ENCODE measurements at regions not wholly inside any gene's neighbourhood (a gene's known extent, or its start where the extent isn't known, plus 50 kb on each side); places are given as distances from the start of the nearest gene placed in this dataset.

DNA sequence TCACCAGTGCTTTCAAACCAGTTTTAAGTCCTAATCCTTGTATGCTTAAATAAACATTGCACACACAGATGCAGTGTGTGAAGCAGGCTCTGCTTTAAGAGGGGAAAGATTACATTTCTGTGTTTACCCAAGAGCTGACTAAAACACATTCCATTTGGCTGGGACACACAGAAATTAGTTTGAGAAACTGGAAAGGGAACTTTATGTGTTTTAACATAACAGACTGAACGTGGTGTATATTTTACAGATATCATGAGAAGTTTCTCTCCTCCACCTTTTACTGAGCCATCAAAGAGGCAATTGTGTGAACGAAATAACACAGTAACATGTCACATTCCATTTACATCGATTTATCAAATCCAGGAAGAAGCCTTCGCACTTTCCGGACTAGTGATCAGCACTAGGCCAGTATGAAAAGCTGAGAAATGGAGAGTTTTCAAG is 121.8 kb downstream of the MAIP1 start:
- Histone ChIP-seq H3K27ac (peak overlapping the region in 1 of 4 donors; percentile 7), H3K4me1 (peaks cover 0 to 7% (median 2%) of the 10 kb centered on the region in 4 donors), H3K4me3 (no peak overlapping the region), H3K36me3 (no peaks in the 10 kb centered on the region), H3K27me3 (no peaks in the 10 kb centered on the region), H3K9me3 (no peaks in the 10 kb centered on the region)
- no peak for TF ChIP-seq POLR2A (IDR thresholded peaks at IDR 0.05)
- no peak for TF ChIP-seq EP300 (IDR thresholded peaks at IDR 0.05; ENCODE audit: low read depth)
- TF ChIP-seq, protein P1, sequence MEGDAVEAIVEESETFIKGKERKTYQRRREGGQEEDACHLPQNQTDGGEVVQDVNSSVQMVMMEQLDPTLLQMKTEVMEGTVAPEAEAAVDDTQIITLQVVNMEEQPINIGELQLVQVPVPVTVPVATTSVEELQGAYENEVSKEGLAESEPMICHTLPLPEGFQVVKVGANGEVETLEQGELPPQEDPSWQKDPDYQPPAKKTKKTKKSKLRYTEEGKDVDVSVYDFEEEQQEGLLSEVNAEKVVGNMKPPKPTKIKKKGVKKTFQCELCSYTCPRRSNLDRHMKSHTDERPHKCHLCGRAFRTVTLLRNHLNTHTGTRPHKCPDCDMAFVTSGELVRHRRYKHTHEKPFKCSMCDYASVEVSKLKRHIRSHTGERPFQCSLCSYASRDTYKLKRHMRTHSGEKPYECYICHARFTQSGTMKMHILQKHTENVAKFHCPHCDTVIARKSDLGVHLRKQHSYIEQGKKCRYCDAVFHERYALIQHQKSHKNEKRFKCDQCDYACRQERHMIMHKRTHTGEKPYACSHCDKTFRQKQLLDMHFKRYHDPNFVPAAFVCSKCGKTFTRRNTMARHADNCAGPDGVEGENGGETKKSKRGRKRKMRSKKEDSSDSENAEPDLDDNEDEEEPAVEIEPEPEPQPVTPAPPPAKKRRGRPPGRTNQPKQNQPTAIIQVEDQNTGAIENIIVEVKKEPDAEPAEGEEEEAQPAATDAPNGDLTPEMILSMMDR (IDR thresholded peaks at IDR 0.05) = no peak
- no peak for TF ChIP-seq POLR2AphosphoS5 (IDR thresholded peaks at IDR 0.05)
- intact Hi-C loops (cut with DNase I; ENCODE audit: low total_unique reads) = no loop called here
- 36 to 47% methylated on average over 5 of the region's 5 CpGs for WGBS, 2 donors (ENCODE audit: low coverage in 1 of 2)
- no peak for DNase-seq
- in situ Hi-C loops (cut with MboI; ENCODE audit: low pct_ligation_motif_present in 1 of 4, low pct_unique_long_range_greater_than_20kb in 1 of 4, low sequenced_read_pairs in 3 of 4) = no loop called here

DNA sequence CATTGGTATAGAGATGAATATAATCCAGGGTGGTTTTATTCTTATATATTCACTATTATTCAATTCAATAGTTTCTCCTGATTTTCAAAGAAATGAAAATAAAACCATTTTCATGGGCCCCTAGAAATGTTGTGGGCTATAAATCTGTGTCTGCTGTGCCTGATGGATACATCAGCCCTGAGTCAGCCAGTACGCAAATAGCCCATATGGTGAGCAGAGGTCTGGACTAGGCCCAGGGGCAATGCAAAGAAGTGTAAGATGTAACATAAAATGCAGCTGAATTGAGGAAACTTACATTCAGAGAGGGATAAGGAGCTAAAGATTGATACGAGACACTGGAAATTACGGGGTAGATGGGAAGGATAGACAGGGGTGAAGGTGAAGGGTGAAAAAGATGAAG is 122.5 kb downstream of the MAIP1 start:
- H3K4me3 ChIP-seq = no peak overlapping the region
- 89% methylated on average over 3 of the region's 3 CpGs for WGBS, 2 donors (ENCODE audit: low coverage in 1 of 2)
- TF ChIP-seq, protein P1 (IDR thresholded peaks at IDR 0.05) = no peak
- no peak for TF ChIP-seq POLR2AphosphoS5 (IDR thresholded peaks at IDR 0.05)
- TF ChIP-seq EP300 (IDR thresholded peaks at IDR 0.05; ENCODE audit: low read depth) = no peak
- TF ChIP-seq POLR2A (IDR thresholded peaks at IDR 0.05) = no peak
- H3K4me1 ChIP-seq = peaks cover 0 to 7% (median 2%) of the 10 kb centered on the region in 4 donors
- intact Hi-C loops (cut with DNase I; ENCODE audit: low total_unique reads) (no loop called here), in situ Hi-C loops (cut with MboI; ENCODE audit: low pct_ligation_motif_present in 1 of 4, low pct_unique_long_range_greater_than_20kb in 1 of 4, low sequenced_read_pairs in 3 of 4) (no loop called here)
- no peak overlapping the region for H3K27ac ChIP-seq
- DNase-seq = no peak
- H3K27me3 ChIP-seq = no peaks in the 10 kb centered on the region
- no peaks in the 10 kb centered on the region for H3K9me3 ChIP-seq
- no peaks in the 10 kb centered on the region for H3K36me3 ChIP-seq

DNA sequence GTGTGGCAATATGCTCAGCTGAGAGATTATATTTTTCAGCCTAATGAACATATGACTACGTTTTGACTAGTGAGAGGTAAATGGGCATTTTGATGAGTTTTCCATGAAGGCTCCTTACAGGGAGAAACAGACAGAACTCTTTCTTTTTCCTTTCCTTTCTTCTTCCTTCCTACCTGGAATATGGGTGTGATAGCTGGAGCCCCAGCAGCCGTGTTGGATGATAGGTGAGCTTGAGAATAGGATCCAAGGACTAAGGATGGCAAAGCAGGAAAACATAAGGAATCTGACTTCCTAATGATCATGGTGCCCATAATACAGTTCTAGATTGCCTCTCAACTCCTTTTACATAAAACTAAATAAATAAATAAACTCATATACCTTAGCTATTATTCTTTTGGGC is 124.0 kb downstream of the MAIP1 start:
- Histone ChIP-seq H3K9me3 (no peaks in the 10 kb centered on the region), H3K36me3 (no peaks in the 10 kb centered on the region), H3K27ac (no peak overlapping the region), H3K27me3 (no peaks in the 10 kb centered on the region), H3K4me3 (no peak overlapping the region), H3K4me1 (peaks cover 0 to 7% (median 2%) of the 10 kb centered on the region in 4 donors)
- no peak for DNase-seq
- 78 to 92% methylated on average over 2 of the region's 2 CpGs for WGBS, 2 donors (ENCODE audit: low coverage in 1 of 2)
- intact Hi-C loops (cut with DNase I; ENCODE audit: low total_unique reads) (no loop called here), in situ Hi-C loops (cut with MboI; ENCODE audit: low pct_ligation_motif_present in 1 of 4, low pct_unique_long_range_greater_than_20kb in 1 of 4, low sequenced_read_pairs in 3 of 4) (no loop called here)
- TF ChIP-seq, protein P1 (IDR thresholded peaks at IDR 0.05) = no peak
- TF ChIP-seq POLR2A (IDR thresholded peaks at IDR 0.05) = no peak

DNA sequence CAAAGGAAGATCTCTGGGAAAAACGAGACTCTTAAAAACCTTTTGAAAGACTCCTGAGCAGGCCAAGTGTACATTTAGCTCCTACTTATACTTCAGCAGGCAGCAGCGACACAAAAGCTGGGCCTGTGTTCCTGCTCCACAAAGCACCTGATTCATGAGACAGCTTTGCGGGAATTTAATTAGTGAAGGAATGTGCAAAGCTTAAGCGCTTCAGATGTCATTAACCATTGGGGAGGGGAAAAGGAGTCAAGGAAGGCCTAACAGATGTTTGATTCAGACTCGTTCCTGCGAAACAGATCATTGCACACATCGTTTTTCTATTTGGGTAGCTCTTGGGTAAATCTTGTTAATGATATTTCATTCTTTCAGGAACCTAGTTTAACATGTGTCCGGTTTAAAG is 125.9 kb downstream of the MAIP1 start:
- no peak overlapping the region for H3K27ac ChIP-seq
- in situ Hi-C loops (cut with MboI; ENCODE audit: low pct_ligation_motif_present in 1 of 4, low pct_unique_long_range_greater_than_20kb in 1 of 4, low sequenced_read_pairs in 3 of 4) (no loop called here), intact Hi-C loops (cut with DNase I; ENCODE audit: low total_unique reads) (no loop called here)
- H3K36me3 ChIP-seq = no peaks in the 10 kb centered on the region
- no peak overlapping the region for H3K4me3 ChIP-seq
- TF ChIP-seq POLR2A (IDR thresholded peaks at IDR 0.05) = no peak
- TF ChIP-seq, protein P1 (IDR thresholded peaks at IDR 0.05) = no peak
- TF ChIP-seq EP300 (IDR thresholded peaks at IDR 0.05; ENCODE audit: low read depth) = no peak
- no peak for TF ChIP-seq POLR2AphosphoS5 (IDR thresholded peaks at IDR 0.05)
- no peak for DNase-seq
- peaks cover 0 to 7% (median 2%) of the 10 kb centered on the region in 4 donors for H3K4me1 ChIP-seq
- no peaks in the 10 kb centered on the region for H3K9me3 ChIP-seq
- no peaks in the 10 kb centered on the region for H3K27me3 ChIP-seq
- 85 to 86% methylated on average over 5 to 8 of the region's 8 CpGs for WGBS, 2 donors (ENCODE audit: low coverage in 1 of 2)

Measured in transverse colon (tissue), 4 donors.